GM18517 (cell line): ENCODE measurements at regions not wholly inside any gene's neighbourhood (a gene's known extent, or its start where the extent isn't known, plus 50 kb on each side); places are given as distances from the start of the nearest gene placed in this dataset.

Experiments
- ATAC-seq: cut with Tn5 transposase; IDR thresholded peaks from one replicate; pipeline ENCODE4 v1.9.1; 2021; ENCODE audit warnings: mild to moderate bottlenecking, moderate library complexity; ENCODE audit not compliant: unreplicated experiment

DNA sequence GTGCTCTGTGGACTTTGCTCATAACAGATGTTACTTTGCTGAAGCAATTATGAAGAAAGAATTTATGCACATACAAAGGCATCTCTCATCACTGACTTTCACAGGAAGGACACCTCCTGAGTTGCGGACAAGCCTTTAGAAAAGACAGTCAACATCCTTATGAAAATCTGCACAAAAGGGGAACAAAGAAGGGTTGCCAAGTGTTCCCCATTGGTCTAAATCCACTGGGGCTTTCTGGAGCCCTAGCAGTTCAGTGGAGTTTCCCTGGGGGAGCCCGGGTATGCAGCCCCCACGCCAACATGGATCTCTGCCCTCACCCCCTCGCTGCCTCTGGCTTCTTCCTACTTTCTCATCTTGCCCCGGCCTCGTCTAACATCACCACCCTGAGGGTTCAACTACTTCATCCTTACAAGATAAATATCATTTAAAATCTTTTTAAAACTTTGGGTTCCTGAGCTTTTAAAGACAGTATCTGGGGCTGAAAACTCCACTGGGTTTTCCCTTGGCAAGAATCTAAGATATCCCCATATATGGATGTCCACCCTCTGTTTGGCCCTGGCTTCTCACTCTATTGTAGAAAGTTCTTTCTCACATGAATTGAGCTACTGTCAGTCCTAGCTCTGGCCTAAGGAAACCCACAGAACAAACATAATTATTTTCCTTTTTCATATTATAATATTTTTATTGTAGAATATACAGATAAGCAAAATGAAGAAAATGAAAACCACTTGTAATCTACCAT, 207.9 kb upstream of the RGMA start:
- no peak for ATAC-seq

DNA sequence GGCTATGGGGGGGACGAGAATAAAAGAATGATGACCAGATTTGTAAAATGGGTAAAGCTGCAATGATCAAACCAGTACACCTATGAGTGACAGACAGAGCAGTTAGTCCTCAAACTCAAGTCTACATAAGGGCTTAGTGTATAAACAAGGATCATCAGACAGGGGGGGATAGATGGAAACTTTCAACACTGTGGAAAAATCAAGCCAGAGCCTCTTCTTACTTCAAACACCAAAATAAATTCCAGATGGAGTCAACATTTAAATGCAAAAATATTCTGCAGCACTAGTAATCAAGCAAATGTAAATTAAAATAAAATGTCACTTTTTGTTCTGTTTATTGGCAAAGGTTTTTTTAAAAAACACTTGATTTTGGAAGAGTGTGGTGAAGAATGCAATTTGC, 205.9 kb upstream of the RGMA start:
- ATAC-seq, result no peak

DNA sequence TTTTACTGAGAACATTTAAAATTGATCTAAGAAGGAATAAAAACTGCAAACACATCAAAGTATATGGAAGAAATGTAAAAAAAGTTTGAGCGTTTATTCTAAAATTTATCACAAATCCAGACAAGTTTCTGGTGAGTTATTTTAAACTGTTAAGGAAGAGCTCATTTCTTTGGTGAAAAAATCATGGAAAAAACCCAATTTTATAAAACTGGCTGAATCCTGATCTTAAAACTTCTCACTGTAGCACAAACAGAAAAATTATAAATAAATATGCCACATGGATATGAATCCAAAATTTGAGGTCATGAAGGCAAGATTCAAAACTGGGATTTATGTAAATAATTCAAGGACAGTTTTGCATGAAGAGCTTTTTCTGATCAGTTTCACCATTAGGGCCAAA, 205.1 kb upstream of the RGMA start:
- no peak for ATAC-seq

DNA sequence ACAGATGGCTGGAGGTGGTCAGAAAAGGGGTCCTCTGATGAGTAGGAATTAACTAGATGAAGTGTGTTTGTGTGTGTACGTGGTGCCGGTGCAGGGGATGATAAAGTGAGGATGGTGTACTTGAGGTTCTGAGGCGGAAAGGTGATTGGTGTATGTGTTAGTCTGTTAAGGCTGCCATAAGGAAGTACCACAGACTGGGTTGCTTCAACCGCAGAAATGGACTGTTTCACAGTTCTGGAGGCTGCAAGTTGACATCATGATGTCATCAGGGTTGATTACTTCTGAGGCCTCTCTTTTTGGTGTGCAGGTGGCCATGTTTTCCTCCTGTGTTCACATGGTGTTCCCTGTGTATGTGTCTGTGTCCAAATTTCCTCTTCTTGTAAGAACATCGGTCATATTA, 202.4 kb upstream of the RGMA start:
- no peak for ATAC-seq

DNA sequence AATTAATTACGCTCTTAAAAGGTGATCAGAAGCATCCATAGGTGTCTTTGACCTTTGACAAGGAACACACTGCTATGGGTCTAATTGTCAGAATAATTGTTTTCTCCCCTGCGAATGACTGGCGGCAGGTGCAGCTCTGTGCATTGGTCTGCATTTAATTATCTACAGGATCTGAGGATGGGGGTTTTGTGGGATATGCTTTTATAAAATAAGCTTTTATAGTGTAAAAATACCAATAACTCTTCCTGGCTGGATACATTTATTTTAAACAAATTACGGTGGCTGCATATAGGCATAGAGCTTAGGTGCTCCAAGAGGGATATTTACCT, 201.6 kb upstream of the RGMA start:
- ATAC-seq, result no peak

DNA sequence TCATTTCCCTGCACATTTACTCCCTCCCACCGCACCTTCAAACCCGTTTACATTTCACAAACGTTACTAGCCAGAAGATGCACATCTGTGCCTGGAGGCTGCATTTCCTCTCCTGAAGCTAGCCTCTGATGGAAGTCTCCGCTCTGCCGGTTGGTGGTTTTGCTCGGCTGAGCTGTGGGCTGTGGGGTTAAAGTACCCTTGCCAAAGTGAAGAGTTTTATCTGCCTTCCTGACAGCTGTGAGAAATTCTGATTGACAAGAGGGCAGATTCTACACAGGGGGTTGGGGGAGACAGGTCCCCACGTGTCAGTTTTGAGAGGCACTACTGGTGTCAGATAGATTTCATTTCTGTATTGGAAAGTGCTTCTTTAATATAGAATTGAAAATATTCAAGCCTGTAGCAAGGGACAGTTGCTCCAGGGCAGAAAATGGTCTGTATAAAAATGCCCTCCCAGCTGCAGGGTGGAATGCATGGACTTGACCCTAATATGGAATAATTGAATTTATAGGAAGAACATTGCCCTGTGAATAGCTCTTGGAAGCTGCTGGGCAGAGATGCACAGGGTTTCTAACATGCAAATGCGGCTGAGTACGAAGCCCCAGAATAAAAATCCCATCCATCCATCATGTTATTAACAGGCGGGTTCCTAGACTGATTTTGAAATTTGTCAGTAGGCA, 201.1 kb upstream of the RGMA start:
- ATAC-seq, result no peak

DNA sequence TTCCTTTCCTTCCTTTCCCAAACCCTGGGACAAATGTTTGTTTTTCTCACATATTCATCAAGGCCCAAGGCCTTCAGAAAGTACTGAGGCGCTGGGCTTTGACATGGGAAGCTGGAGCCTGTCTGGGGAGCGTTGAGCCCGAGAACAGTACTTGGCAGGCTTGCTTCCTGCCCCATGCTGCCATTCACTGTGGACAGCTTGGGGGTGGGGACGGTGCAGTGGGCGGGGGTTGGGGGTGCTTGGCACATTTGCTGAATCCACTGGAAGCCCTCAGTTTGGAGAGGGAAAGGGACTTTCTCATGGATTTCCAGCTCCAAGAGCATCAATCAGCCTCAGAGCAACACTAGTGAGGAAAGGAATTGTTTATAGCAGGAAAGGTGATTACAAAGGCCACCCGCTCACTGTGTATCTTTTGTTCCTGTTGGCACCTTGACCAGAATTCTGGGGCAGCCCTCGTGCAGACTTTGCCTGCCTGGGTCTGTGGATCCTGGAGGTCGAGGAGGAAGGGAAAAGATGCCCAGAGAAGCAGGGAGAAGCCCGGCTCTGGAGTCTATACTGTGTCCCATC, 199.8 kb upstream of the RGMA start:
- ATAC-seq, result no peak

DNA sequence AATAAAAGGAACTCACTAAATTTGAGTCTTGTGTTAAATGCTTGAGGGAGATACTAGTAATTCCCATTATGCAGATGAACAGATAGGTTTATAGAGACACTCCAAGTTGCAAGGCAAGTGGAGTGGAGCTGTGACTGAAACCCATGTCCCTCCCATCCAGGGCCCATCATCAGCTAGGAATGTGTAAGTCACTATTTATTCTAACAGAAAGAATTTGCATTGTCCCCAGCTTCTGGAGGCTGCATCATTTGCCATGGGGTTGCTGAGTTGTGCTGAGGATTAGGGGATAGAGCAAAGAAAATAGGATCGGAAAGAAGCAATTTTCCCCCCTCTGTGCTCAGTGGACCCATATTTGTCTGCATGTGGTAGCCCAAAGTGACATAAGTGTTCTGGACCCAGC, 197.4 kb upstream of the RGMA start:
- ATAC-seq, result no peak

DNA sequence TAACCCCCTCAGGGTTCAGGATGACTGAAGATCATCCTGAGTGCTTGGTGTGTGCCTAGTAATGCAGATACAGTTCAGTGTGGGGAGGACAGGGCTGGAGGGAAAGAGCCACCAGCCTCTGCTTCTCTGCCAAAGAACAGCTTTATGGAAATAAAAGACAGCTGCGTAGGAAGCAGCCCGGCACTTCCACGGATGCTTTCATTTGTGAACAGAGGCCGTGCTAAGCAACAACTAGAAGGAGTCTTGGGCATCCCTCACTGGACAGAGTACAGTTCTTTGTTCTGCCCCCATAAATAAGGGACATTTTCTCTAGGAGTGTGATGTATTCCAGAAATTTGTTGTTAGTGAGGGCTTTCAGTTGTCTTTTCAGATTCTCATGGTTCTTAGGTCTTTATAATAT, 194.8 kb upstream of the RGMA start:
- no peak for ATAC-seq

DNA sequence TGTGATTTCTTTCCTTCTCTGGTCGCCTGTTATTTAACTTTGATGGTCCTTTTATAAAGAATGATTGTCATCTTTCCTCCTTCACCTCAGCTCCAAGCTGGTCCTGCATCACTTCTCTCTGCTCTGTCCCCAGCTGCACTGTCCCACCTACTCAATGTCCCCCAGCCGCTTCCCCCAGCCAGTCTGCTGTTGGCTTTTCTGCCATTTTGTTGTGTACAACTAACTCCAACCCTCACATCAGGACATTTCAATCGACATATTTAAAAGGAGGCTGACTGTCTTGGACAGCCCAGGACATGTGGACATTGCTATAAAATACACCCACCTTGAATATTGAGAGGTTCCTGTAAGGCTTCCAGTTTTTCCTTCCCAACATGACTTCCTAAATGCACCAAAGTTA, 193.8 kb upstream of the RGMA start:
- no peak for ATAC-seq

DNA sequence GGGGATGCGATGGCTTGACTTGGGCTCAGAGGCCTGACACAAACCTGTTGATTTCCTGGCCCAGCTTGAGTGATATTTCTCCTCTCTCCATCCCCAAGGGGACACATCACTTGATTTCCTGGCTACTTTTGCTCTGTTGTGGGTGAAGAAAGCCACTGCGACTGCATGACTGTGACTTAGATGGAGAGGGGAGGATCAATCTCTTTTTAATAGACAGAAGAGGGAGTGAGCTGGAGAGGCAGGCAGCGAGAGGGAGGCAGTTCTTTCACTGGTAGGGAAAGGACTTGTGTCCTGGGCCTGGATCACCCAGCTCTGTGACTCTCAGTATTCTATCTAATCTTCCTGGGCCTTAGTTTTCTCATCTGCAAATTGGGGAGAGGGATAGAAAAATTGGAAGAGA, 189.8 kb upstream of the RGMA start:
- ATAC-seq, result no peak

DNA sequence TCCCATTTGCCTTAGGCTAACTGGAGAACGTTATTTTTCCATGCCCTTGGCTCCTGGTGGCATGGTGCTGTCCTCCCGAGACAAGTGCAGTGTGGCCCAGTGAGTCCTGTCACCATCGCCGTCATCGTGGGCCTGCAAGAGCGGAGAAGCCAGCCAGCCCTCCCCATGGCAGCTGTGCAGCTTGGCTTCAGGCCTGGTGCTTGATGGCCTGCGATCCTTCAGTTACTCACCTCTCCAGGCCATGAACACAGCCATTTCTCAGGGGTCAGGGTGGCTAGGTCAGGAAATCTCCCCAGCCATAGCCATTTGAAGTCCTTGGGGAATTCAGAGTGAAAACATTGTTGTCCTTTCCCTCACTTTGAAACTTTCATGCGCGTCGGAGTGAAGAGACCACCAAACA, 189.0 kb upstream of the RGMA start:
- ATAC-seq, result no peak

DNA sequence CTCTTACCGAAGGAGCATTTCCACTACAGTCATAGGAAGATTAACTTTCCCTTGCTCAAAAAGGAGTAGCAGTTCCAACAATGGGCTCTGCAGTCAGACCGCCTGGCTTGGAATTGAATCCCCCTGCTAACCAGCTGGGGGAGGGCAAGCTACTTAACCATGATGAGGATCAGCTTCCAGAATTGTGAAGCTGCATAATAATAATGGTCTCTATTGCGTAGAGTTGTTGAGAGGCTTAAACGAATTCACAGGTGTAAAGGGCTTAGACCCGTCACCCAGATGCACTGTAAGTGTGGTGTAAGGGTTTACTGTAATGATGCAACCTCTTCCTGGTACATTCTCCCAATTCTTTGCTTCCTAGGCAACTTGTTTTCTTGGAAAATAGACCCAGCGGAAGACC, 185.2 kb upstream of the RGMA start:
- no peak for ATAC-seq

DNA sequence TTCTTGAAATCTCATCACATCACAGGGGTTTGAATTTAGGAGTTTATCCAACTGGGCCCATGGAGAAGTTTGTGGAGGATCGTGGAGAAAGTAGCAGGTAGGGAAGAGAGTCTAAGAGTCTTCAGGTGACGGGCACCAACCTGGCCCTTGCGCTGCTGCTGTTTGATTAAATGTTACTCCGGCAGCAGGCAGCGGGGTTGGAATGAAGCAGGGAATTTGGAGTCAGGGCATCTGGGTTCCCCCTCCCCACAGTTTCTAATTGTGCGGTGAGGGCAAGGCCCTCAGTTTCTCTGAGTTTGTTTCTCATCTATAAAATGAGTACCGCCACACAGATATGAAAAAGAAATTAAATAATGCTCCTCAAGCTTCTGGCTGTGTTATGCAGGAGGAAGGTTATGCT, 182.9 kb upstream of the RGMA start:
- ATAC-seq, result no peak

DNA sequence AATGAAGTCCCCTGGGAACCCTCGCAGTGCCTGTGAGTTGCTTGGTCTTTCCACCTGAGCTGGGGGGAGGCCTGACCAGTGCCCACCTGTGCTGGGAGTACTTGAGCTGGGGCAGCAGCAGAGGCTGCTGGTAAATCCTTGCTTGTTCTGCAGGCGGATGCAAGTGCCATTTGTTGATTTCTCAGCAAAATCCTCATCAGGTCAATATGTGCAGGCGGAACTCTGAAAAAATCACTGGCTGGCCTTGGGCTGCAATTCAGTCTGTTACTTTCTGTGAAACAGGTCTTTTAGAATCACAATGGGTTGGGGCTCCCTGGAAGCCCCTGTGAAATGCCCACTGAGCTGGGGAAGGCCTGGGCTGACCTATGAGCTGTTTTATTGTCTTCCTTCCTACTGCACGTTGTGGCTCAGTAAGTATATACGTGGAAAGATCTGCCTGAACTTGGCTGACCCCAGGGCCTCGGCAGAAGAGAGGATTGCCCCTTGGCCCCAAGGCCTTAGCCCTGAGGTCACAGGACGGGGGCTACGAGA, 182.0 kb upstream of the RGMA start:
- no peak for ATAC-seq

DNA sequence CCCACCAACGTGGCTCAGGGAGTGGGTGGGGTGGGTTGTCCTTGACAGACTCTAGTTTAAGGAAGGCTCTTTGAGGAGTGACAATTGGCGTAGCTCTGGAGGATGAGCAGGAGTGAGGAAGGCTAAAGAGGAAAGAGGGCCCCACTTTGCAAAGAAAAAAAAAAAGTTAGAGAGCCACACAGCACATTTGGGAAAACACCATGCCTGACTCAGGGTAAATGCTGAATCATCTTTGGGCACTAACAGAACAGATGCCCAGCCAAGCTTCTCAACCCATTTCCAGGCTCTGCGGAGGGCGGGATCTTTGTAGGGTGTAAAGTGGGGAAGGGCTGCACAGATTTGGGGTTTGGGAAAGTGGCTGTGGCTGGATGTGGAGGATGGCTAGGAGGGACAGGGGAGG, 179.1 kb upstream of the RGMA start:
- ATAC-seq, result no peak

DNA sequence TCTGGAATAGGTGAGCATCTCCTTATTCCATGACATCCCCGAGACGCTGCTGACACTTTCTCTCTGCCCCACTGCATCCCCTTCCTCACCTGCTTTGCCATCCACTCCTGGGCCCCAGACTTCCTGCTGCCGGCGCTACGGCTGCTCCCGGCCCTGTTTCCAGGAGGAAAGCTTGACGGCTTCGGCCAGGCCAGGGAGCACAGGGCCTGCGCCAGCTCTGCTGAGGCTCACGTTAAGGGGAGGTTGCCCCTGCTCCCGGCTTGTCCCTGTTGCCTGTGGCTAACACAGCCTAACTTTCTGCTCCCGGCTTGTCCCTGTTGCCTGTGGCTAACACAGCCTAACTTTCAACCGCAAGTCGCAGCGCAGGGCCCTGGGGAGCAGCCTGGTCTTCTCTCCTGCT, 177.3 kb upstream of the RGMA start:
- ATAC-seq, result no peak

DNA sequence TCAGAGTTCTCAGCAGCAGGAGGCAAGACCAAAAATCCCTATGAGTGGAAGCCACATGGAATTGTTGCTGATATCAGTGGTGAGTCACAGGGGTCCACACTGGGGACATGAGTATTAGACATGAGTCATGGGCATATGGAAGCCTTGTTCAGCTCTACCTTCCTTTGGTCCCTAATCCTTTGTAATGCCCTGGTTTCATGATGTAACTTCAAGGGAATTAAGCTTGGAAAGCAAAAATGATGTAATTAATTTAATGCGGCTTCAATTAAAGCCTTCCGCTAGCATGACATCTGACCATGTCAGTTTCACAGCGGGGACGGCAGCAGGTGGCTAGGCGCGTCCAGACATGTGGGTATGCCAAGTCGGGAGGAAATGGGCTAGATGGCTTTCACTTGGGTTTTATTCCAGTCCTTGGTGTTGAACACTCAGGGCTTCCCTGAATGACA, 176.1 kb upstream of the RGMA start:
- ATAC-seq, result no peak

DNA sequence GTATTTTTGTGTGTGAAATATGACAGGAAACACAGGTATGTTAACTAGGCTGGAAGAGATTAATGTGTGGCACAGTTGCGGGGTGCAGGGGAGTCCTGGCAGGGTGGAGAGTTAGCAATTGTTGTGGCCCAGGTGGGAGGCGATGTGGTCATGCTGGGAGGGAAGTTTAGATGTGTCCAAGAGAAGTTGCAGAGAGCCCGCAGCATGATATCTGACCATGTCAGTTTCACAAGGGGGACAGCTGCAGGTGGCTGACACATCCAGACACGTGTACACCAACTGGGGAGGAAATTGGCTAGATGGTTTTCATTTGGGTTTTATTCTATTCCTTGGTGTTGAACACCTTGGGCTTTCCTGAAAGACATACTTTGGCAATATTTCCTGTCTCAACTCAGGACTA, 172.8 kb upstream of the RGMA start:
- no peak for ATAC-seq

DNA sequence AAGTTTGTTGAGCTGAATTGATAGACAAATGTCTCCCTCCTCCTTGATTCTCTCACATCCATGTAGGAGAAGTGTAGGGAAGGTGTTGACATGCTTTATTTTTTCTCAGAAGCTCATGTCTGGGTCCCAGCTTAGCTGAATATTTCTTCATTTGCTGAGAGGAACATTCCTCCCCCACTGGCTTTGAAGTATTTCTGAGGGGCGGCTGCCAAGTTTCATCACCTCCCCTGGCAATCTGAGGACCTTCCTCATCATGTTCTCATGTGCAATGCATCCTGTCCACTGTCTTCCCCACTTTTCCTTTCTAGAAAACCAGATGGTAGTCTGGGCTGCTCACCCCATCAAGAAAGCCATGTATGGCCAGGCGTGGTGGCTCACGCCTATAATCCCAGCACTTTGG, 168.9 kb upstream of the RGMA start:
- ATAC-seq, result no peak

DNA sequence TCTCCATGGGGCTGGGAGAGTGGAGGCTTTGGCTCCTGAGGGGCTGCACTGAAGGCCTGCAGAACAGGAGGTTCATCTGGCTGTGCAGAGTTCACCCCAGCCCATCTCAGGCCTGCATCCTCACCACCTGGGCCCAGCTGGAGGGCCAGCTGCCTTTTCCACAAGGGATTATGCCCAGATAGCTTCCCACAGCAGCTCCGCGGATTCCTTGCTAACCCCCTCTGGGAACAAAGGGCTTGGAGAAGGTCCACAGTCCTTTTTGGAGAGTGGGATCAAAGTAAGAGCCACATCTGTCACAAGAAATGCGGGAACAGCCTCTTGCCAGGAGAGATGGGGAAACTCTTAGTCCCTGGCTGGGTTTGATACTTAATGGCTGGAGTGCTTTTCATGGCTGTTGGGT, 164.7 kb upstream of the RGMA start:
- no peak for ATAC-seq

DNA sequence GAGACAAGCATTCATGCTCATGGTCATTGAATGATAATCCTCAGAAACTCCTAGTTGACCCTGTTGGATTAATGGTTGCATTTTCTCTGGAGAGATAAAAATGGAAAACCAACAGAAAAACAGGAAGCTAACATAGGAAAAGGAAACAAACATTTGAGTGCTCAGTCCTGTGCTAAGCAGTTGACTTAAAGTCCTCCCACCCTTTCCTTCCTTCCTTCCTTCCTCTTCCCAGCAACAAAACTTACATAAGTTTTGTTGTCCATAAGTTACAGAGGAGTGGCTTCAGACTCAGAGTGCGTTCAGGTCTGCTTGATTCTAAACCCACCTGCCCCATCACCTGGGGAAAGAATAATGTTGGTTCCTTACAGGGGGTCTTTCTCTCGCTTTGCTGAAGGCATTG, 163.8 kb upstream of the RGMA start:
- no peak for ATAC-seq
